SK-N-MC (cell line): ENCODE measurements at regions not wholly inside any gene's neighbourhood (a gene's known extent, or its start where the extent isn't known, plus 50 kb on each side); places are given as distances from the start of the nearest gene placed in this dataset.

ENCODE experiments used
- EZH2 ChIP-seq: fragments of 200-600 bp; sonication (generic); IDR thresholded peaks from one replicate; pipeline ENCODE4 v1.6.1; 2017; ENCODE audit warnings: antibody characterized with exemption
- POLR2AphosphoS5 ChIP-seq: IDR thresholded peaks from 2 replicates; pipeline ENCODE4 v1.6.1; 2012; ENCODE audit warnings: mild to moderate bottlenecking, low read depth, low read length, borderline replicate concordance

GRCh38 chr18:39149211-39149806, 1583.7 kb upstream of the CELF4 start:
- no peak for TF ChIP-seq POLR2AphosphoS5
- TF ChIP-seq EZH2: no peak
